DND-41 (cell line): ENCODE measurements at regions not wholly inside any gene's neighbourhood (a gene's known extent, or its start where the extent isn't known, plus 50 kb on each side); places are given as distances from the start of the nearest gene placed in this dataset.
"Not testable (repeated sequence)": the region's sequence is repeated elsewhere in the genome, so short reads cannot be mapped to it uniquely, and the experiment has no call there.

Source experiments
- ATAC-seq: fragments of 200-7000 bp; cut with Tn5 transposase; 3 replicates; pipeline ENCODE4 v1.9.1; 2021; ENCODE audit warnings: low read depth; ENCODE audit not compliant: insufficient read depth
- DNase-seq: peaks from one replicate; pipeline ENCODE4 v3.0.0-alpha.2; 2020
- H2AFZ ChIP-seq: 2 replicates; pipeline ENCODE4 v1.6.0; 2012; ENCODE audit warnings: low read depth, low read length
- H3K27ac ChIP-seq: 2 replicates; pipeline ENCODE4 v1.5.1; 2012; ENCODE audit warnings: low read length, inconsistent platforms
- H3K27me3 ChIP-seq: fragments of 200-600 bp; sonication (generic); 2 replicates; pipeline ENCODE4 v1.6.0; 2012; ENCODE audit warnings: low read length, mild to moderate bottlenecking, inconsistent platforms; ENCODE audit not compliant: insufficient read depth, poor library complexity
- H3K36me3 ChIP-seq: 2 replicates; pipeline ENCODE4 v1.5.1; 2012; ENCODE audit warnings: low read length, inconsistent platforms; ENCODE audit not compliant: insufficient read depth
- H3K4me1 ChIP-seq: 2 replicates; pipeline ENCODE4 v1.5.1; 2012; ENCODE audit warnings: mild to moderate bottlenecking, low read length; ENCODE audit not compliant: insufficient read depth
- H3K4me2 ChIP-seq: 2 replicates; pipeline ENCODE4 v1.6.0; 2012; ENCODE audit warnings: mild to moderate bottlenecking, moderate library complexity, low read length, inconsistent platforms; ENCODE audit not compliant: insufficient read depth
- H3K4me3 ChIP-seq, 2 experiments: fragments of 200-600 bp in 1 of 2; shearing (Covaris generic) in 1 of 2; 2 replicates each; pipeline ENCODE4 v1.5.1; 2012 to 2016; ENCODE audit warnings: inconsistent platforms in 2 of 2, low read length in 2 of 2, mild to moderate bottlenecking in 2 of 2, low read depth in 1 of 2, moderate library complexity in 1 of 2
- H3K79me2 ChIP-seq: 2 replicates; pipeline ENCODE4 v1.6.0; 2012; ENCODE audit warnings: low read length, inconsistent platforms; ENCODE audit not compliant: insufficient read depth
- H3K9ac ChIP-seq: 2 replicates; pipeline ENCODE4 v1.6.0; 2012; ENCODE audit warnings: low read depth, mild to moderate bottlenecking, inconsistent platforms, low read length, moderate library complexity
- H3K9me3 ChIP-seq: 2 replicates; pipeline ENCODE4 v1.5.1; 2012; ENCODE audit warnings: low read length, moderate library complexity, mild to moderate bottlenecking, inconsistent platforms; ENCODE audit not compliant: insufficient read depth, severe bottlenecking
- H4K20me1 ChIP-seq: 2 replicates; pipeline ENCODE4 v1.6.0; 2012; ENCODE audit warnings: low read length; ENCODE audit not compliant: insufficient read depth
- CTCF ChIP-seq: IDR thresholded peaks from 2 replicates; pipeline ENCODE4 v1.5.1; 2012; ENCODE audit warnings: borderline replicate concordance, low read length, moderate library complexity, mild to moderate bottlenecking; ENCODE audit not compliant: poor library complexity, severe bottlenecking; ENCODE audit errors: extremely low read depth
- EZH2 ChIP-seq: IDR thresholded peaks from 3 replicates; pipeline ENCODE4 v1.6.1; 2012; ENCODE audit warnings: borderline replicate concordance, low read depth, mild to moderate bottlenecking, moderate library complexity, low read length, inconsistent platforms; ENCODE audit not compliant: severe bottlenecking

DNA sequence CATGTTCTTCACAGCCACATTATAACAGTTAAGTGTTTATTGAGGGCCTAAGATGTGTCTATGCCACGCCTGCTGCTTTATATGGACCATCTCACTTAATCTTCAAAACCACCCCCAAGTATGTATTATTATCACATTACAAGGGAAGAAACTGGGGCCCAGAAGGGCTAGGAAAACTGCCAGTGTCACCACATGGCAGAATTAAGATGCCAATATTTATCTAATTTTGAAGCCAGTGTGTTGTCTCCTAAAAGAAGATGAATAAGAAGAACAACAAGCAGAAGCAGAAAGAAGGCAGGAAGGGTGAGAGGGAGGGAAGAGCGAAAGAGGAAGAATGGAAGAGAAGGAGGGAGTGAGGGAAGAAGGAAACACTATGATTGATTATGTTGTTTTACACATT is 491.3 kb upstream of the IL12A start:
- H4K20me1 ChIP-seq: no peaks in the 10 kb centered on the region
- no peak overlapping the region for H3K9ac ChIP-seq
- no peak overlapping the region for H2AFZ ChIP-seq
- no peaks in the 10 kb centered on the region for H3K4me1 ChIP-seq
- no peak for ATAC-seq
- no peaks in the 10 kb centered on the region for H3K79me2 ChIP-seq
- no peak overlapping the region for H3K4me3 ChIP-seq
- TF ChIP-seq EZH2 (no peak), CTCF (no peak)
- H3K4me2 ChIP-seq: no peak overlapping the region
- H3K36me3 ChIP-seq: no peaks in the 10 kb centered on the region
- no peaks in the 10 kb centered on the region for H3K9me3 ChIP-seq
- H3K27me3 ChIP-seq: no peaks in the 10 kb centered on the region
- no peak overlapping the region for H3K27ac ChIP-seq
- DNase-seq: no peak

DNA sequence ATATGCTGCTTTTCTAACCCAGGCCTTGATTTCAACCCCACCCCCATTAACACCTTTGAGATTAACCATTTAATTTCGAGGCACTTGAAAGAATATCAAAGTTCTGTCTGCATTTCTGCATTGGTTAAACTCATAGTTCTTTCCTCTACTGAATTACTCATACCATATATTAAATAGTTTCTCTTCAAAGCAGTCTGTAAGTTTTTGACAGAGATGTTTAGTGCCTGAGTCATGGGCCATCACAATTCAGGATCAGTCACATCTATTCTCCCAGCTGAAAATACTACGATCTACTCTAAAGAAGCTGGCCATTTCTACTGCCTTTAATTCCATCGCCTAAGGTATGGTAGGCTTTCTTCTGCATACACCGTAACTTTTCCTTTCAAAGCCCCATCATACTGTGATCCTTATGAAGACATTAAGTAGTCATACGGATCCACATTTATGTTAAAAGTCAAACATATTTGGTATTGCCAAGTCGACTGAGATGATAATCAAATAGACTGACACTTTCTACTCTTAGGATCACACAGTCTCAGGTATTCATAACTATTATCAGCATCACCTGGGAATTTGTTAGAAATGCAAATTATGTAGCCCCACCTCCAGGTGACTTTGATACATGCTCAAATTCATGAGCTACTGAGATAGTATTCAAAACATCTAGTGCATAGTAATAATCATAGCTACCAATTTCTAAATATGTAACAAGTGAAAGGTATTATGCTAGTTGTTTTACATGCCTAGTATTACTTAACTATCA is 489.4 kb upstream of the IL12A start:
- H3K9ac ChIP-seq: no peak overlapping the region
- H3K9me3 ChIP-seq: no peaks in the 10 kb centered on the region
- no peak overlapping the region for H3K4me3 ChIP-seq
- no peaks in the 10 kb centered on the region for H3K27me3 ChIP-seq
- TF ChIP-seq CTCF: no peak
- no peak for TF ChIP-seq EZH2
- H4K20me1 ChIP-seq: no peaks in the 10 kb centered on the region
- no peak overlapping the region for H2AFZ ChIP-seq
- H3K79me2 ChIP-seq: no peaks in the 10 kb centered on the region
- ATAC-seq: no peak
- no peak overlapping the region for H3K4me2 ChIP-seq
- no peaks in the 10 kb centered on the region for H3K36me3 ChIP-seq
- H3K4me1 ChIP-seq: no peaks in the 10 kb centered on the region
- no peak for DNase-seq
- H3K27ac ChIP-seq: no peak overlapping the region

GRCh38 chr3:159501029-159501428 is 487.6 kb upstream of the IL12A start:
- H3K79me2 ChIP-seq: no peaks in the 10 kb centered on the region
- H4K20me1 ChIP-seq: no peaks in the 10 kb centered on the region
- H3K36me3 ChIP-seq: no peaks in the 10 kb centered on the region
- no peaks in the 10 kb centered on the region for H3K27me3 ChIP-seq
- no peak overlapping the region for H3K9ac ChIP-seq
- H3K4me3 ChIP-seq: no peak overlapping the region
- no peak for DNase-seq
- no peak overlapping the region for H3K4me2 ChIP-seq
- no peaks in the 10 kb centered on the region for H3K9me3 ChIP-seq
- no peak for ATAC-seq
- no peaks in the 10 kb centered on the region for H3K4me1 ChIP-seq
- TF ChIP-seq CTCF (no peak), EZH2 (no peak)
- no peak overlapping the region for H3K27ac ChIP-seq
- H2AFZ ChIP-seq: no peak overlapping the region

DNA sequence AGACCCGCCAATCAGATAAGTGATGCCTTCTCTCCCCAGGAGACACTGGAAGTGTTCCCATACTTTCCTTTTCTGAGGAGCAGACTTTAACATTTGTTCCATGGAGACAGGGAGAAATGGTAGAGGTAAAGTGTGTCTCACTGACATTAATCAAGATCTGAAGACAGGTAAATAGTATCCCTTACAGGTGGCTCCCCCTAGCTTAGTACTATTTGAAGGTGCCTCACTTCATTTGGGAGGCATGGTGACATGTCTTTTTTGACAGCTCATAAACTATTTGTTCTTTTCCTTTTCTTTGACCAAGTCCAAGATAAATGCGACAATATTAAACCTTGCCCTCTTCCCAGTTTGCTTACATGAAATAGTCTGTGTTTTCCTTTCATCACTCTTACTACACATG is 485.6 kb upstream of the IL12A start:
- Histone ChIP-seq H3K4me1 (no peaks in the 10 kb centered on the region), H3K27ac (no peak overlapping the region), H3K79me2 (no peaks in the 10 kb centered on the region), H3K4me3 (no peak overlapping the region), H3K27me3 (no peaks in the 10 kb centered on the region), H3K4me2 (no peak overlapping the region), H3K9me3 (no peaks in the 10 kb centered on the region), H3K36me3 (no peaks in the 10 kb centered on the region), H2AFZ (no peak overlapping the region), H3K9ac (no peak overlapping the region), H4K20me1 (no peaks in the 10 kb centered on the region)
- TF ChIP-seq CTCF (no peak), EZH2 (no peak)
- DNase-seq (no peak), ATAC-seq (no peak)

GRCh38 chr3:159510988-159511387 is 477.6 kb upstream of the IL12A start:
- not testable (repeated sequence) for H3K27me3 ChIP-seq, H4K20me1 ChIP-seq, H3K4me1 ChIP-seq, H3K27ac ChIP-seq, H2AFZ ChIP-seq, H3K4me3 ChIP-seq, H3K9ac ChIP-seq, ATAC-seq, H3K9me3 ChIP-seq, H3K36me3 ChIP-seq, H3K4me2 ChIP-seq, H3K79me2 ChIP-seq, DNase-seq
